GM19240 (cell line): ENCODE measurements at regions not wholly inside any gene's neighbourhood (a gene's known extent, or its start where the extent isn't known, plus 50 kb on each side); places are given as distances from the start of the nearest gene placed in this dataset.

Source experiments
- DNase-seq: peaks from one replicate; pipeline ENCODE4 v3.0.0; 2011; ENCODE audit warnings: low spot score; ENCODE audit not compliant: insufficient read length

- DNase-seq = no peak
These were observed 56.4 kb upstream of the F13A1 start for GRCh38 chr6:6376845-6377244.

- no peak for DNase-seq
These were observed 57.2 kb upstream of the F13A1 start for GRCh38 chr6:6377621-6378020.

GRCh38 chr6:6379573-6379972, 59.1 kb upstream of the F13A1 start:
- DNase-seq = no peak

GRCh38 chr6:6384520-6384919, 64.1 kb upstream of the F13A1 start:
- DNase-seq = no peak

- DNase-seq = no peak
These were observed 65.5 kb upstream of the F13A1 start for GRCh38 chr6:6386010-6386409.

GRCh38 chr6:6390849-6391602, 70.6 kb upstream of the F13A1 start:
- DNase-seq = peak; percentile 30

- DNase-seq = peak; percentile 23
These were observed 72.0 kb upstream of the F13A1 start for GRCh38 chr6:6392214-6393068.

- DNase-seq = no peak
These were observed 72.6 kb upstream of the F13A1 start for GRCh38 chr6:6393069-6393529.

- no peak for DNase-seq
These were observed 75.2 kb upstream of the F13A1 start for GRCh38 chr6:6395581-6396197.

- no peak for DNase-seq
These were observed 77.4 kb upstream of the F13A1 start for GRCh38 chr6:6397842-6398241.

- no peak for DNase-seq
These were observed 79.1 kb upstream of the F13A1 start for GRCh38 chr6:6399568-6399967.

- no peak for DNase-seq
These were observed 80.9 kb upstream of the F13A1 start for GRCh38 chr6:6401401-6401800.

GRCh38 chr6:6402006-6402405, 81.5 kb upstream of the F13A1 start:
- DNase-seq = no peak

GRCh38 chr6:6402591-6402990, 82.1 kb upstream of the F13A1 start:
- no peak for DNase-seq

- no peak for DNase-seq
These were observed 84.6 kb upstream of the F13A1 start for GRCh38 chr6:6405031-6405430.

GRCh38 chr6:6405997-6406714, 85.7 kb upstream of the F13A1 start:
- no peak for DNase-seq

GRCh38 chr6:6406715-6407070, 86.2 kb upstream of the F13A1 start:
- no peak for DNase-seq

- DNase-seq = peak; percentile 26
These were observed 86.7 kb upstream of the F13A1 start for GRCh38 chr6:6407071-6407741.

GRCh38 chr6:6409397-6410030, 89.1 kb upstream of the F13A1 start:
- no peak for DNase-seq

- no peak for DNase-seq
These were observed 90.7 kb upstream of the F13A1 start for GRCh38 chr6:6411115-6411514.

GRCh38 chr6:6412221-6412620, 91.8 kb upstream of the F13A1 start:
- no peak for DNase-seq
